ENCODE measurements at regions not wholly inside any gene's neighbourhood (a gene's known extent, or its start where the extent isn't known, plus 50 kb on each side); places are given as distances from the start of the nearest gene placed in this dataset.

GRCh38 chr2:215635071-215635787, 199.4 kb upstream of the FN1 start:
- CTCF ChIA-PET, result no interaction called here
- H3K36me3 ChIP-seq (ENCODE audit: control insufficient read depth, insufficient read depth, low read length), result no peaks in the 10 kb centered on the region
- ATAC-seq (no peak), DNase-seq (ENCODE audit: low read depth, low spot score) (no peak)
- TF ChIP-seq REST (IDR thresholded peaks at IDR 0.05; ENCODE audit: insufficient read depth in 1 of 2, low read depth in 2 of 2, low read length in 1 of 2) (no peak), POLR2AphosphoS5 (IDR thresholded peaks at IDR 0.05; ENCODE audit: low read depth, low read length) (no peak), SIN3A (IDR thresholded peaks at IDR 0.05; ENCODE audit: borderline replicate concordance, insufficient read depth, low read depth, low read length) (no peak), TCF7L2 (IDR thresholded peaks at IDR 0.05; ENCODE audit: low read depth, low read length) (no peak)
- TF ChIP-seq, protein P1, sequence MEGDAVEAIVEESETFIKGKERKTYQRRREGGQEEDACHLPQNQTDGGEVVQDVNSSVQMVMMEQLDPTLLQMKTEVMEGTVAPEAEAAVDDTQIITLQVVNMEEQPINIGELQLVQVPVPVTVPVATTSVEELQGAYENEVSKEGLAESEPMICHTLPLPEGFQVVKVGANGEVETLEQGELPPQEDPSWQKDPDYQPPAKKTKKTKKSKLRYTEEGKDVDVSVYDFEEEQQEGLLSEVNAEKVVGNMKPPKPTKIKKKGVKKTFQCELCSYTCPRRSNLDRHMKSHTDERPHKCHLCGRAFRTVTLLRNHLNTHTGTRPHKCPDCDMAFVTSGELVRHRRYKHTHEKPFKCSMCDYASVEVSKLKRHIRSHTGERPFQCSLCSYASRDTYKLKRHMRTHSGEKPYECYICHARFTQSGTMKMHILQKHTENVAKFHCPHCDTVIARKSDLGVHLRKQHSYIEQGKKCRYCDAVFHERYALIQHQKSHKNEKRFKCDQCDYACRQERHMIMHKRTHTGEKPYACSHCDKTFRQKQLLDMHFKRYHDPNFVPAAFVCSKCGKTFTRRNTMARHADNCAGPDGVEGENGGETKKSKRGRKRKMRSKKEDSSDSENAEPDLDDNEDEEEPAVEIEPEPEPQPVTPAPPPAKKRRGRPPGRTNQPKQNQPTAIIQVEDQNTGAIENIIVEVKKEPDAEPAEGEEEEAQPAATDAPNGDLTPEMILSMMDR (IDR thresholded peaks at IDR 0.05), result no peak
- H3K27ac ChIP-seq (ENCODE audit: low read length), result no peak overlapping the region
- in situ Hi-C loops (cut with HindIII; ENCODE audit: low pct_unique_long_range_greater_than_20kb, low sequenced_read_pairs) (no loop called here), intact Hi-C loops (cut with micrococcal nuclease; ENCODE audit: unreplicated experiment) (no loop called here)
- no TSS peak for BruUV-seq (replicated peaks)
- H3K27me3 ChIP-seq (ENCODE audit: control insufficient read depth, insufficient read depth, low read length), result no peaks in the 10 kb centered on the region
- H3K9me3 ChIP-seq (ENCODE audit: control insufficient read depth, insufficient read depth, low read depth, low read length), result no peaks in the 10 kb centered on the region
- H3K4me3 ChIP-seq (ENCODE audit: low read depth in 2 of 2, low read length in 2 of 2), result no peak overlapping the region
- POLR2A ChIA-PET, result no interaction called here
- H3K4me1 ChIP-seq (ENCODE audit: control insufficient read depth, insufficient read depth, low read length), result no peaks in the 10 kb centered on the region

GRCh38 chr2:215633360-215633759, 197.5 kb upstream of the FN1 start:
- DNase-seq (ENCODE audit: low read depth, low spot score) (no peak), ATAC-seq (no peak)
- H3K27me3 ChIP-seq (ENCODE audit: control insufficient read depth, insufficient read depth, low read length), result no peaks in the 10 kb centered on the region
- ChIA-PET POLR2A (no interaction called here), CTCF (no interaction called here)
- TF ChIP-seq POLR2AphosphoS5 (IDR thresholded peaks at IDR 0.05; ENCODE audit: low read depth, low read length) (no peak), REST (IDR thresholded peaks at IDR 0.05; ENCODE audit: insufficient read depth in 1 of 2, low read depth in 2 of 2, low read length in 1 of 2) (no peak), TCF7L2 (IDR thresholded peaks at IDR 0.05; ENCODE audit: low read depth, low read length) (no peak)
- TF ChIP-seq, protein P1 (IDR thresholded peaks at IDR 0.05), result no peak
- intact Hi-C loops (cut with micrococcal nuclease; ENCODE audit: unreplicated experiment) (no loop called here), in situ Hi-C loops (cut with HindIII; ENCODE audit: low pct_unique_long_range_greater_than_20kb, low sequenced_read_pairs) (no loop called here)
- no peaks in the 10 kb centered on the region for H3K36me3 ChIP-seq (ENCODE audit: control insufficient read depth, insufficient read depth, low read length)
- no peak overlapping the region for H3K27ac ChIP-seq (ENCODE audit: low read length)
- no peaks in the 10 kb centered on the region for H3K9me3 ChIP-seq (ENCODE audit: control insufficient read depth, insufficient read depth, low read depth, low read length)
- BruUV-seq (replicated peaks), result no TSS peak
- H3K4me1 ChIP-seq (ENCODE audit: control insufficient read depth, insufficient read depth, low read length), result no peaks in the 10 kb centered on the region
- no peak overlapping the region for H3K4me3 ChIP-seq (ENCODE audit: low read depth in 2 of 2, low read length in 2 of 2)
